Thoracic aorta (tissue), 2 donors: ENCODE measurements at regions not wholly inside any gene's neighbourhood (a gene's known extent, or its start where the extent isn't known, plus 50 kb on each side); places are given as distances from the start of the nearest gene placed in this dataset.

Source experiments
- ATAC-seq: fragments of 150-250 bp; one replicate; pipeline ENCODE4 v1.8.0; 2017; ENCODE audit warnings: low read depth; ENCODE audit not compliant: insufficient number of reproducible peaks, low FRiP score
- DNase-seq: peaks from one replicate; pipeline ENCODE4 v3.0.0-alpha.2; 2020; ENCODE audit warnings: low spot score
- H3K27ac ChIP-seq, 2 donors: fragments of 200-600 bp; sonication (generic); 1 replicate in 1 of 2; 2 replicates in 1 of 2; pipeline ENCODE4 v1.5.1; 2016; ENCODE audit warnings: mild to moderate bottlenecking in 2 of 2, moderate library complexity in 2 of 2
- H3K27me3 ChIP-seq: fragments of 200-600 bp; sonication (generic); replicated peaks from 2 replicates; pipeline ENCODE4 v1.6.0; 2016; ENCODE audit warnings: mild to moderate bottlenecking; ENCODE audit not compliant: insufficient read depth
- H3K36me3 ChIP-seq: fragments of 200-600 bp; sonication (generic); one replicate; pipeline ENCODE4 v1.5.1; 2016
- H3K4me1 ChIP-seq, 2 donors: fragments of 200-600 bp; sonication (generic); 1 replicate in 1 of 2; 2 replicates in 1 of 2; pipeline versions ENCODE4 v1.5.1 to v1.6.0; 2016; ENCODE audit warnings: low read depth in 2 of 2, mild to moderate bottlenecking in 1 of 2; ENCODE audit not compliant: control insufficient read depth in 1 of 2
- H3K4me3 ChIP-seq: fragments of 200-600 bp; sonication (generic); 2 replicates; pipeline ENCODE4 v1.5.1; 2016; ENCODE audit warnings: mild to moderate bottlenecking
- H3K9me3 ChIP-seq: fragments of 200-600 bp; sonication (generic); 2 replicates; pipeline ENCODE4 v1.5.1; 2016
- CTCF ChIP-seq: fragments of 200-600 bp; sonication (generic); IDR thresholded peaks from one replicate; pipeline ENCODE4 v1.5.1; 2019; ENCODE audit warnings: antibody characterized with exemption

GRCh38 chr9:82808478-82808877 lies 254.5 kb downstream of the RASEF start:
- H3K36me3 ChIP-seq: no peaks in the 10 kb centered on the region
- TF ChIP-seq CTCF: no peak
- H3K9me3 ChIP-seq: no peaks in the 10 kb centered on the region
- no peak for DNase-seq
- H3K27me3 ChIP-seq: no peaks in the 10 kb centered on the region
- no peak overlapping the region for H3K27ac ChIP-seq
- no peak for ATAC-seq
- H3K4me1 ChIP-seq: no peaks in the 10 kb centered on the region
- H3K4me3 ChIP-seq: no peak overlapping the region

GRCh38 chr9:82810915-82811314 lies 252.0 kb downstream of the RASEF start:
- no peaks in the 10 kb centered on the region for H3K27me3 ChIP-seq
- TF ChIP-seq CTCF: no peak
- H3K9me3 ChIP-seq: no peaks in the 10 kb centered on the region
- ATAC-seq (no peak), DNase-seq (no peak)
- H3K36me3 ChIP-seq: no peaks in the 10 kb centered on the region
- H3K4me1 ChIP-seq: no peaks in the 10 kb centered on the region
- no peak overlapping the region for H3K27ac ChIP-seq
- no peak overlapping the region for H3K4me3 ChIP-seq

GRCh38 chr9:82819260-82819659 lies 243.7 kb downstream of the RASEF start:
- Histone ChIP-seq H3K9me3 (no peaks in the 10 kb centered on the region), H3K27ac (no peak overlapping the region), H3K27me3 (no peaks in the 10 kb centered on the region), H3K36me3 (no peaks in the 10 kb centered on the region), H3K4me1 (no peaks in the 10 kb centered on the region), H3K4me3 (no peak overlapping the region)
- ATAC-seq (no peak), DNase-seq (no peak)
- no peak for TF ChIP-seq CTCF

- no peak for ATAC-seq
- no peaks in the 10 kb centered on the region for H3K9me3 ChIP-seq
- no peaks in the 10 kb centered on the region for H3K27me3 ChIP-seq
- H3K36me3 ChIP-seq: no peaks in the 10 kb centered on the region
- TF ChIP-seq CTCF: no peak
- H3K4me1 ChIP-seq: no peaks in the 10 kb centered on the region
- H3K27ac ChIP-seq: no peak overlapping the region
- no peak overlapping the region for H3K4me3 ChIP-seq
- no peak for DNase-seq
These were observed 242.8 kb downstream of the RASEF start for GRCh38 chr9:82820186-82820585.

- ATAC-seq (no peak), DNase-seq (no peak)
- Histone ChIP-seq H3K27me3 (no peaks in the 10 kb centered on the region), H3K4me3 (no peak overlapping the region), H3K27ac (no peak overlapping the region), H3K4me1 (no peaks in the 10 kb centered on the region), H3K9me3 (no peaks in the 10 kb centered on the region), H3K36me3 (no peaks in the 10 kb centered on the region)
- TF ChIP-seq CTCF: no peak
These were observed 233.1 kb downstream of the RASEF start for GRCh38 chr9:82829818-82830217.
